ENCODE measurements at regions not wholly inside any gene's neighbourhood (a gene's known extent, or its start where the extent isn't known, plus 50 kb on each side); places are given as distances from the start of the nearest gene placed in this dataset.

GRCh38 chr10:90344226-90344625 is 513.6 kb downstream of the HTR7 start:
- no peak for DNase-seq
- H3K36me3 ChIP-seq (replicated peaks in 1 of 2) = no peaks in the 10 kb centered on the region
- H3K4me1 ChIP-seq (replicated peaks in 1 of 2) = no peaks in the 10 kb centered on the region
- H3K4me3 ChIP-seq = no peak overlapping the region
- no peak overlapping the region for H3K27ac ChIP-seq
- no peak for TF ChIP-seq POLR2A (IDR thresholded peaks at IDR 0.05)
- no peak for TF ChIP-seq CTCF (IDR thresholded peaks at IDR 0.05)
- peaks cover 7% of the 10 kb centered on the region for H3K27me3 ChIP-seq
- intact Hi-C loops (cut with DNase I) = no loop called here
- no peaks in the 10 kb centered on the region for H3K9me3 ChIP-seq (replicated peaks in 1 of 3)

- peaks cover 7% of the 10 kb centered on the region for H3K27me3 ChIP-seq
- H3K36me3 ChIP-seq (replicated peaks in 1 of 2) = no peaks in the 10 kb centered on the region
- intact Hi-C loops (cut with DNase I) = no loop called here
- H3K27ac ChIP-seq = no peak overlapping the region
- no peak overlapping the region for H3K4me3 ChIP-seq
- no peaks in the 10 kb centered on the region for H3K9me3 ChIP-seq (replicated peaks in 1 of 3)
- WGBS, 4 donors = 79 to 93% (median 83%) methylated on average over 2 of the region's 2 CpGs
- no peak for DNase-seq
- TF ChIP-seq POLR2A (IDR thresholded peaks at IDR 0.05) (no peak), CTCF (IDR thresholded peaks at IDR 0.05) (no peak)
- no peaks in the 10 kb centered on the region for H3K4me1 ChIP-seq (replicated peaks in 1 of 2)
Measured at GRCh38 chr10:90347239-90347638, 510.6 kb downstream of the HTR7 start.

- TF ChIP-seq POLR2A (IDR thresholded peaks at IDR 0.05) = no peak
- no peak for TF ChIP-seq CTCF (IDR thresholded peaks at IDR 0.05)
Measured at GRCh38 chr10:90350122-90350521, 507.7 kb downstream of the HTR7 start.

GRCh38 chr10:90352288-90352687 is 505.6 kb downstream of the HTR7 start:
- intact Hi-C loops (cut with DNase I) = no loop called here
- H3K4me1 ChIP-seq (replicated peaks in 1 of 2) = no peaks in the 10 kb centered on the region
- 68 to 77% (median 72%) methylated on average over 7 of the region's 7 CpGs for WGBS, 4 donors
- no peak for DNase-seq
- no peaks in the 10 kb centered on the region for H3K36me3 ChIP-seq (replicated peaks in 1 of 2)
- no peak overlapping the region for H3K27ac ChIP-seq
- TF ChIP-seq POLR2A (IDR thresholded peaks at IDR 0.05) = no peak
- TF ChIP-seq CTCF (IDR thresholded peaks at IDR 0.05) = no peak
- H3K27me3 ChIP-seq = peaks cover 3% of the 10 kb centered on the region
- no peak overlapping the region for H3K4me3 ChIP-seq
- H3K9me3 ChIP-seq (replicated peaks in 1 of 3) = no peaks in the 10 kb centered on the region

More at GRCh38 chr10:90350122-90350521, 507.7 kb downstream of the HTR7 start:
- H3K36me3 ChIP-seq (replicated peaks in 1 of 2) = no peaks in the 10 kb centered on the region
- H3K27ac ChIP-seq = no peak overlapping the region
- no peak overlapping the region for H3K4me3 ChIP-seq
- no peaks in the 10 kb centered on the region for H3K4me1 ChIP-seq (replicated peaks in 1 of 2)
- H3K27me3 ChIP-seq = peaks cover 3% of the 10 kb centered on the region
- H3K9me3 ChIP-seq (replicated peaks in 1 of 3) = no peaks in the 10 kb centered on the region
- intact Hi-C loops (cut with DNase I) = no loop called here
- DNase-seq = no peak
- WGBS, 4 donors = 92 to 100% (median 96%) methylated on average over 1 of the region's 1 CpG

Measured in adrenal gland (tissue), 9 donors.